ENCODE measurements at regions not wholly inside any gene's neighbourhood (a gene's known extent, or its start where the extent isn't known, plus 50 kb on each side); places are given as distances from the start of the nearest gene placed in this dataset.

- TF ChIP-seq POLR2A (IDR thresholded peaks at IDR 0.05; ENCODE audit: low read length), result no peak
- no peak for TF ChIP-seq GATA1 (IDR thresholded peaks at IDR 0.05; ENCODE audit: low read depth, low read length)
These were observed 508.0 kb downstream of the FGF9 start for GRCh38 chr13:22178878-22179277.
